ENCODE measurements at regions not wholly inside any gene's neighbourhood (a gene's known extent, or its start where the extent isn't known, plus 50 kb on each side); places are given as distances from the start of the nearest gene placed in this dataset.

- Histone ChIP-seq H2BK5ac (ENCODE audit: low read depth, low read length) (no peak overlapping the region), H3K36me3 (ENCODE audit: control insufficient read depth in 2 of 4, insufficient read depth in 4 of 4, low read length in 3 of 4) (no peaks in the 10 kb centered on the region), H3K79me1 (ENCODE audit: low read depth, low read length) (no peaks in the 10 kb centered on the region), H3K9ac (replicated peaks in 1 of 4; ENCODE audit: extremely low read depth in 1 of 4, low read depth in 3 of 4, low read length in 3 of 4) (no peak overlapping the region), H3K4ac (replicated peaks; ENCODE audit: insufficient read length, low read depth, low read length) (no peak overlapping the region), H3K79me2 (ENCODE audit: control insufficient read depth in 1 of 2, insufficient read depth in 2 of 2, low read length in 2 of 2) (no peaks in the 10 kb centered on the region), H2BK120ac (replicated peaks; ENCODE audit: low read depth, low read length) (no peak overlapping the region), H3K18ac (ENCODE audit: extremely low read depth, low read length) (no peak overlapping the region), H3K4me1 (replicated peaks in 1 of 4; ENCODE audit: control insufficient read depth in 3 of 4, insufficient read depth in 4 of 4, low read length in 3 of 4) (peaks cover 2 to 10% (median 7%) of the 10 kb centered on the region in 4 experiments; a peak in 5 of 7 replicates), H2AK5ac (ENCODE audit: low read depth, low read length) (no peak overlapping the region), H3K23me2 (ENCODE audit: low read depth, low read length) (no peaks in the 10 kb centered on the region), H2BK15ac (ENCODE audit: low read length) (no peak overlapping the region), H3K56ac (replicated peaks; ENCODE audit: insufficient read length, low read depth, low read length) (no peak overlapping the region), H4K91ac (replicated peaks; ENCODE audit: insufficient read length, low read length) (no peak overlapping the region), H2AFZ (ENCODE audit: low read length) (no peak overlapping the region), H2BK20ac (ENCODE audit: low read length) (no peak overlapping the region), H3K4me2 (ENCODE audit: insufficient read depth in 1 of 2, low read depth in 2 of 2, low read length in 2 of 2) (no peak overlapping the region), H3K23ac (ENCODE audit: insufficient read length) (no peak overlapping the region), H3K9me3 (ENCODE audit: insufficient read depth in 2 of 2, low read depth in 1 of 2, low read length in 1 of 2) (no peaks in the 10 kb centered on the region), H3K4me3 (ENCODE audit: extremely low read depth in 1 of 4, insufficient read depth in 2 of 4, low read depth in 3 of 4, low read length in 4 of 4) (no peak overlapping the region), H3K27me3 (replicated peaks in 1 of 4; ENCODE audit: control insufficient read depth in 3 of 4, extremely low read depth in 1 of 4, insufficient read depth in 3 of 4, low read length in 3 of 4) (no peaks in the 10 kb centered on the region; a peak in 1 of 7 replicates), H3K27ac (ENCODE audit: low read depth, low read length) (no peak overlapping the region), H3K14ac (ENCODE audit: insufficient read length) (no peak overlapping the region), H4K5ac (ENCODE audit: insufficient read length, low read depth, low read length) (no peak overlapping the region), H2BK12ac (ENCODE audit: low read depth, low read length) (no peak overlapping the region), H4K20me1 (replicated peaks in 1 of 2; ENCODE audit: control insufficient read depth in 1 of 2, insufficient read depth in 2 of 2, low read length in 2 of 2) (no peaks in the 10 kb centered on the region), H4K8ac (ENCODE audit: extremely low read depth, insufficient read depth, low read length) (no peak overlapping the region)
- CTCF ChIA-PET (ENCODE audit: partially characterized antibody): no interaction called here
- FAIRE-seq (no peak), DNase-seq (ENCODE audit: low read depth in 1 of 2, low spot score in 2 of 2) (no peak)
- TF ChIP-seq E2F6 (IDR thresholded peaks at IDR 0.05): no peak
- no peak for TF ChIP-seq TAF1 (IDR thresholded peaks at IDR 0.05; ENCODE audit: low read depth, low read length)
- no peak for TF ChIP-seq RFX5 (IDR thresholded peaks at IDR 0.05; ENCODE audit: borderline replicate concordance, low read depth, low read length)
- TF ChIP-seq TCF12 (IDR thresholded peaks at IDR 0.05; ENCODE audit: low read depth, low read length): no peak
- TF ChIP-seq NRF1 (IDR thresholded peaks at IDR 0.05; ENCODE audit: low read depth, low read length): no peak
- no peak for TF ChIP-seq MAFK (IDR thresholded peaks at IDR 0.05; ENCODE audit: low read depth, low read length)
- TF ChIP-seq SUZ12 (IDR thresholded peaks at IDR 0.05; ENCODE audit: low read length): no peak
- POLR2A ChIA-PET (ENCODE audit: partially characterized antibody): no interaction called here
- 97% methylated on average over 2 of the region's 2 CpGs; no CpG with 5 or more reads in 1 of the 2 experiments for WGBS, 2 experiments (ENCODE audit: extremely low coverage in 1 of 2, insufficient coverage in 1 of 2, insufficient read length in 1 of 2, insufficient replicate concordance in 2 of 2, low coverage in 1 of 2, low lambda C conversion rate in 2 of 2, missing lambda C conversion rate in 1 of 2)
Observed at GRCh38 chr18:24992491-24992890, 359.5 kb downstream of the ZNF521 start.
